Stimulated activated CD8-positive, alpha-beta memory T cell treated with anti-CD3 and anti-CD28 coated beads, Interleukin-2, amount 100 ng/mL, for 48 hours (primary cell): ENCODE measurements at regions not wholly inside any gene's neighbourhood (a gene's known extent, or its start where the extent isn't known, plus 50 kb on each side); places are given as distances from the start of the nearest gene placed in this dataset.
"Not testable (repeated sequence)": the region's sequence is repeated elsewhere in the genome, so short reads cannot be mapped to it uniquely, and the experiment has no call there.

Experiments used
- DNase-seq, 2 donors: peaks; one replicate each; pipeline ENCODE4 v3.0.0-alpha.2; 2020; ENCODE audit warnings: low read depth in 2 of 2

- not testable (repeated sequence) for DNase-seq
Observed at GRCh38 chr15:30760633-30761032, 134.7 kb downstream of the ARHGAP11B start.

GRCh38 chr15:30761365-30761764 lies 135.4 kb downstream of the ARHGAP11B start:
- DNase-seq, result not testable (repeated sequence)

- not testable (repeated sequence) for DNase-seq
Observed at GRCh38 chr15:30769390-30770124, 134.2 kb upstream of the FAN1 start.

GRCh38 chr15:30770759-30771158 lies 133.0 kb upstream of the FAN1 start:
- no peak for DNase-seq

GRCh38 chr15:30783019-30783418 lies 120.7 kb upstream of the FAN1 start:
- DNase-seq, result no peak

GRCh38 chr15:30788595-30788994 lies 115.1 kb upstream of the FAN1 start:
- no peak for DNase-seq

- DNase-seq, result peak in 1 of 2 donors; percentile 6
Observed at GRCh38 chr15:30791239-30792175, 112.2 kb upstream of the FAN1 start.

GRCh38 chr15:30792843-30793242 lies 110.9 kb upstream of the FAN1 start:
- not testable (repeated sequence) for DNase-seq

GRCh38 chr15:30794388-30794787 lies 109.3 kb upstream of the FAN1 start:
- no peak for DNase-seq

GRCh38 chr15:30799565-30799964 lies 104.2 kb upstream of the FAN1 start:
- not testable (repeated sequence) for DNase-seq

- not testable (repeated sequence) for DNase-seq
Observed at GRCh38 chr15:30801140-30801895, 102.4 kb upstream of the FAN1 start.

- DNase-seq, result not testable (repeated sequence)
Observed at GRCh38 chr15:30802001-30802400, 101.7 kb upstream of the FAN1 start.

GRCh38 chr15:30803703-30804102 lies 100.0 kb upstream of the FAN1 start:
- DNase-seq, result not testable (repeated sequence)

GRCh38 chr15:30816430-30816829 lies 87.3 kb upstream of the FAN1 start:
- DNase-seq, result no peak

- peak; percentile 22 to 58 for DNase-seq
Observed at GRCh38 chr15:30823068-30823813, 80.5 kb upstream of the FAN1 start.

GRCh38 chr15:30824518-30825195 lies 79.1 kb upstream of the FAN1 start:
- no peak for DNase-seq

- DNase-seq, result no peak
Observed at GRCh38 chr15:30827625-30828303, 76.0 kb upstream of the FAN1 start.

GRCh38 chr15:30828304-30828639 lies 75.4 kb upstream of the FAN1 start:
- not testable (repeated sequence) for DNase-seq

- no peak for DNase-seq
Observed at GRCh38 chr15:30830961-30831360, 72.8 kb upstream of the FAN1 start.

- not testable (repeated sequence) for DNase-seq
Observed at GRCh38 chr15:30833379-30833778, 70.3 kb upstream of the FAN1 start.
